IMR-90 (cell line): ENCODE measurements at regions not wholly inside any gene's neighbourhood (a gene's known extent, or its start where the extent isn't known, plus 50 kb on each side); places are given as distances from the start of the nearest gene placed in this dataset.
A peak's percentile ranks its signal among the peaks of the same experiment; 100 is the strongest.

Source experiments
- ATAC-seq: fragments of 200-7000 bp; cut with Tn5 transposase; 2 replicates; pipeline ENCODE4 v1.9.1; 2020; ENCODE audit warnings: low read depth, mild to moderate bottlenecking, moderate library complexity
- BruUV-seq: library from RNA; stranded (reverse); fragments of 400-500 nt; replicated peaks from 2 replicates; lab custom pipeline; 2021; lab: Mats Ljungman, UMichigan
- CTCF ChIA-PET: fragments of 300-600 bp; formaldehyde crosslinking; extraction: SDS; loops from one replicate; lab custom pipeline; 2021; ENCODE audit warnings: antibody characterized with exemption; lab: Yijun Ruan, JAX
- POLR2A ChIA-PET: fragments of 300-600 bp; sonication (Branson Sonifier 250); formaldehyde crosslinking; loops from one replicate; lab custom pipeline; 2022; ENCODE audit warnings: antibody characterized with exemption; ENCODE audit not compliant: unreplicated experiment; lab: Charles Lee
- DNase-seq: peaks from one replicate; pipeline ENCODE4 v3.0.0; 2013
- H2AFZ ChIP-seq: replicated peaks from 2 replicates; pipeline ENCODE3; 2013; ENCODE audit warnings: low read length, mild to moderate bottlenecking; ENCODE audit not compliant: poor library complexity
- H2AK5ac ChIP-seq: 2 replicates; pipeline ENCODE4 v1.6.1; 2013; ENCODE audit warnings: low read depth, low read length, inconsistent platforms
- H2AK9ac ChIP-seq: replicated peaks from 2 replicates; pipeline ENCODE3; 2013; ENCODE audit warnings: mild to moderate bottlenecking, low read depth, low read length, moderate library complexity; ENCODE audit not compliant: poor library complexity
- H2BK120ac ChIP-seq: 2 replicates; pipeline ENCODE4 v1.6.1; 2013; ENCODE audit warnings: low read depth, low read length, inconsistent platforms
- H2BK15ac ChIP-seq: 3 replicates; pipeline ENCODE4 v1.6.1; 2013; ENCODE audit warnings: low read depth, low read length, inconsistent platforms
- H2BK20ac ChIP-seq: 2 replicates; pipeline ENCODE4 v1.6.1; 2013; ENCODE audit warnings: low read depth, mild to moderate bottlenecking, inconsistent platforms, low read length, moderate library complexity
- H2BK5ac ChIP-seq: 2 replicates; pipeline ENCODE4 v1.6.1; 2013; ENCODE audit warnings: mild to moderate bottlenecking, low read depth, low read length, inconsistent platforms; ENCODE audit not compliant: poor library complexity, severe bottlenecking
- H3K14ac ChIP-seq: replicated peaks from 2 replicates; pipeline ENCODE4 v1.6.1; 2013; ENCODE audit warnings: low read depth, low read length, inconsistent platforms
- H3K18ac ChIP-seq: 2 replicates; pipeline ENCODE4 v1.6.1; 2013; ENCODE audit warnings: low read depth, low read length, control low read depth
- H3K23ac ChIP-seq: 2 replicates; pipeline ENCODE4 v1.6.1; 2013; ENCODE audit warnings: low read depth, low read length, inconsistent platforms
- H3K27ac ChIP-seq: 2 replicates; pipeline ENCODE4 v1.5.1; 2013; ENCODE audit warnings: mild to moderate bottlenecking, control low read depth, low read length; ENCODE audit not compliant: insufficient read depth
- H3K27me3 ChIP-seq: 2 replicates; pipeline ENCODE4 v1.6.1; 2013; ENCODE audit warnings: low read length; ENCODE audit not compliant: control insufficient read depth, insufficient read depth
- H3K36me3 ChIP-seq: 2 replicates; pipeline ENCODE4 v1.6.1; 2013; ENCODE audit warnings: low read length, mixed read lengths; ENCODE audit not compliant: control insufficient read depth, insufficient read depth
- H3K4ac ChIP-seq: 2 replicates; pipeline ENCODE4 v1.6.1; 2013; ENCODE audit warnings: low read depth, low read length, inconsistent platforms
- H3K4me1 ChIP-seq: 2 replicates; pipeline ENCODE4 v1.6.1; 2013; ENCODE audit warnings: low read length, mixed read lengths; ENCODE audit not compliant: control insufficient read depth, insufficient read depth
- H3K4me2 ChIP-seq: 2 replicates; pipeline ENCODE4 v1.6.1; 2013; ENCODE audit warnings: low read depth, mild to moderate bottlenecking, control low read depth, low read length, moderate library complexity
- H3K4me3 ChIP-seq: 2 replicates; pipeline ENCODE4 v1.5.1; 2013; ENCODE audit warnings: low read depth, mild to moderate bottlenecking, control low read depth, low read length, moderate library complexity; ENCODE audit not compliant: insufficient read depth
- H3K56ac ChIP-seq: 2 replicates; pipeline ENCODE4 v1.6.1; 2013; ENCODE audit warnings: low read length, inconsistent platforms; ENCODE audit not compliant: insufficient read depth; ENCODE audit errors: extremely low read depth
- H3K79me1 ChIP-seq, 2 experiments: 2 replicates each; pipeline ENCODE4 v1.6.1; 2013; ENCODE audit warnings: low read length in 2 of 2, inconsistent platforms in 1 of 2, low read depth in 1 of 2
- H3K9ac ChIP-seq: 2 replicates; pipeline ENCODE4 v1.6.1; 2013; ENCODE audit warnings: low read depth, low read length, control low read depth
- H3K9me1 ChIP-seq: 2 replicates; pipeline ENCODE4 v1.6.1; 2013; ENCODE audit warnings: low read length, inconsistent platforms; ENCODE audit not compliant: insufficient read depth
- H3K9me3 ChIP-seq: 2 replicates; pipeline ENCODE4 v1.6.1; 2013; ENCODE audit warnings: low read length; ENCODE audit not compliant: control insufficient read depth, insufficient read depth
- H4K20me1 ChIP-seq: 2 replicates; pipeline ENCODE4 v1.6.1; 2013; ENCODE audit warnings: low read length, inconsistent platforms; ENCODE audit not compliant: insufficient read depth
- H4K5ac ChIP-seq: 2 replicates; pipeline ENCODE4 v1.6.1; 2013; ENCODE audit warnings: mild to moderate bottlenecking, low read depth, low read length, control low read depth
- H4K8ac ChIP-seq, 2 experiments: 2 replicates each; pipeline ENCODE4 v1.6.1; 2013; ENCODE audit warnings: low read depth in 2 of 2, low read length in 2 of 2, control low read depth in 1 of 2, inconsistent platforms in 1 of 2
- H4K91ac ChIP-seq: 2 replicates; pipeline ENCODE4 v1.6.1; 2013; ENCODE audit warnings: low read depth, low read length, inconsistent platforms; ENCODE audit not compliant: insufficient read depth
- BHLHE40 ChIP-seq: fragments of 150-350 bp; IDR thresholded peaks from 2 replicates; pipeline ENCODE4 v1.6.1; 2016; ENCODE audit warnings: mild to moderate bottlenecking, low read depth, low read length
- CEBPB ChIP-seq: IDR thresholded peaks from 2 replicates; pipeline ENCODE4 v1.6.1; 2012; ENCODE audit warnings: low read depth, low read length, improper control_type of control experiment
- CHD1 ChIP-seq: IDR thresholded peaks from 2 replicates; pipeline ENCODE4 v1.6.1; 2012; ENCODE audit warnings: low read depth, low read length, improper control_type of control experiment
- CTCF ChIP-seq: conservative IDR thresholded peaks from 2 replicates; pipeline ENCODE4 v1.5.1; 2012; ENCODE audit warnings: mild to moderate bottlenecking, low read depth, low read length, improper control_type of control experiment
- ELK1 ChIP-seq: fragments of 150-350 bp; IDR thresholded peaks from 2 replicates; pipeline ENCODE4 v1.6.1; 2016; ENCODE audit warnings: low read depth, mild to moderate bottlenecking, low read length, moderate library complexity, borderline replicate concordance
- FOS ChIP-seq: fragments of 150-350 bp; IDR thresholded peaks from 2 replicates; pipeline ENCODE4 v1.6.1; 2016; ENCODE audit warnings: low read depth, low read length
- MAFK ChIP-seq: IDR thresholded peaks from 2 replicates; pipeline ENCODE4 v1.6.1; 2012; ENCODE audit warnings: low read depth, low read length, improper control_type of control experiment
- MAZ ChIP-seq: IDR thresholded peaks from 2 replicates; pipeline ENCODE4 v1.6.1; 2012; ENCODE audit warnings: low read depth, mild to moderate bottlenecking, low read length, improper control_type of control experiment, moderate library complexity, borderline replicate concordance
- MXI1 ChIP-seq: IDR thresholded peaks from 2 replicates; pipeline ENCODE4 v1.6.1; 2012; ENCODE audit warnings: low read depth, mild to moderate bottlenecking, low read length, moderate library complexity, borderline replicate concordance
- NFE2L2 ChIP-seq: fragments of 150-350 bp; IDR thresholded peaks from 2 replicates; pipeline ENCODE4 v1.6.1; 2016; ENCODE audit warnings: low read depth, mild to moderate bottlenecking, low read length
- POLR2A ChIP-seq: IDR thresholded peaks from 2 replicates; pipeline ENCODE4 v1.6.1; 2012; ENCODE audit warnings: mild to moderate bottlenecking, low read depth, low read length
- RAD21 ChIP-seq: IDR thresholded peaks from 2 replicates; pipeline ENCODE4 v1.6.1; 2012; ENCODE audit warnings: low read length, improper control_type of control experiment
- RCOR1 ChIP-seq: IDR thresholded peaks from 2 replicates; pipeline ENCODE4 v1.6.1; 2012; ENCODE audit warnings: mild to moderate bottlenecking, low read length, improper control_type of control experiment; ENCODE audit not compliant: insufficient replicate concordance
- RFX5 ChIP-seq: IDR thresholded peaks from 2 replicates; pipeline ENCODE4 v1.8.0; 2012; ENCODE audit warnings: low read depth, mild to moderate bottlenecking, low read length, moderate library complexity
- SMC3 ChIP-seq: fragments of 150-350 bp; IDR thresholded peaks from 2 replicates; pipeline ENCODE4 v1.6.1; 2016; ENCODE audit warnings: low read depth, mild to moderate bottlenecking, antibody characterized with exemption, low read length, moderate library complexity
- USF2 ChIP-seq: fragments of 150-350 bp; IDR thresholded peaks from 2 replicates; pipeline ENCODE4 v1.6.1; 2017; ENCODE audit warnings: mild to moderate bottlenecking, antibody characterized with exemption, low read length, low read depth
- WGBS, 2 experiments: methylation state at CpG; one replicate each; pipeline versions ENCODE4 v1.1.5 to v1.1.7; 2013; ENCODE audit warnings: missing lambda C conversion rate in 2 of 2; ENCODE audit not compliant: insufficient read length in 1 of 2; ENCODE audit errors: extremely low coverage in 2 of 2; 5-methylcytosine and 5-hydroxymethylcytosine counted together
- dilution Hi-C: fragments of 300-500 bp; cut with HindIII; formaldehyde crosslinking; loops from one replicate; pipeline ENCODE4 v1.14.3; 2018; ENCODE audit warnings: low sequenced_read_pairs; ENCODE audit not compliant: unreplicated experiment
- in situ Hi-C: fragments of 300-500 bp; cut with MboI; formaldehyde crosslinking; loops from 3 replicates; pipeline ENCODE4 v1.14.3; 2019; ENCODE audit warnings: low sequenced_read_pairs, inconsistent platforms, mixed read lengths
- intact Hi-C: fragments of 100-400 bp; cut with micrococcal nuclease; formaldehyde crosslinking; loops from 2 replicates; pipeline ENCODE4 v1.10.0; 2022

GRCh38 chr10:78960316-78960800 is 108.4 kb upstream of the ZMIZ1 start:
- Histone ChIP-seq H3K4ac (peak overlapping the region; percentile 24), H3K9me1 (no peaks in the 10 kb centered on the region; the same call in 1 of the 2 replicates), H2AK5ac (peak overlapping the region; percentile 52; the same call in 1 of the 2 replicates), H3K9ac (no peak overlapping the region; the same call in 1 of the 2 replicates), H3K4me1 (peaks cover 15% of the 10 kb centered on the region), H3K4me3 (no peak overlapping the region), H4K20me1 (no peaks in the 10 kb centered on the region), H2BK15ac (peak overlapping the region; percentile 15; the same call in 1 of the 3 replicates), H3K79me1 (no peaks in the 10 kb centered on the region), H3K14ac (peak overlapping the region; percentile 17; the same call in 1 of the 2 replicates), H2BK120ac (no peak overlapping the region; the same call in 1 of the 2 replicates), H2BK20ac (0 out of 2 replicates have a peak overlapping the region, but pooled peaks have one; percentile 29), H3K4me2 (peak overlapping the region; percentile 24; the same call in 1 of the 2 replicates), H3K27ac (no peak overlapping the region), H2BK5ac (no peak overlapping the region), H3K23ac (no peak overlapping the region), H2AK9ac (peak overlapping the region; percentile 7), H4K5ac (no peak overlapping the region), H3K36me3 (no peaks in the 10 kb centered on the region), H3K18ac (0 out of 2 replicates have a peak overlapping the region, but pooled peaks have one; percentile 7), H4K91ac (no peak overlapping the region; the same call in 1 of the 2 replicates), H3K9me3 (no peaks in the 10 kb centered on the region), H3K56ac (no peak overlapping the region), H3K27me3 (no peaks in the 10 kb centered on the region), H4K8ac (no peak overlapping the region; a peak in 1 of 4 replicates), H2AFZ (peak overlapping the region; percentile 40)
- ChIA-PET POLR2A (no interaction called here), CTCF (no interaction called here)
- DNase-seq, result peak; percentile 90
- in situ Hi-C loops (no loop called here), intact Hi-C loops (no loop called here), dilution Hi-C loops (no loop called here)
- WGBS, 2 experiments, result 47% methylated on average over 4 of the region's 7 CpGs; no CpG with 5 or more reads in 1 of the 2 experiments
- ATAC-seq, result peak; percentile 65
- no TSS peak for BruUV-seq
- no peak for TF ChIP-seq POLR2A
- peak; percentile 11; the same call in 1 of the 2 replicates for TF ChIP-seq RAD21
- no peak for TF ChIP-seq CHD1
- TF ChIP-seq ELK1, result no peak
- TF ChIP-seq MAFK, result no peak
- peak; percentile 35 for TF ChIP-seq BHLHE40
- peak; percentile 99 for TF ChIP-seq RCOR1
- peak; percentile 30 for TF ChIP-seq FOS
- no peak for TF ChIP-seq SMC3
- TF ChIP-seq USF2, result peak; percentile 34; the same call in 1 of the 2 replicates
- no peak for TF ChIP-seq CEBPB
- no peak for TF ChIP-seq RFX5
- TF ChIP-seq MAZ, result no peak; the same call in 1 of the 2 replicates
- TF ChIP-seq MXI1, result no peak
- TF ChIP-seq NFE2L2, result no peak
- no peak for TF ChIP-seq CTCF
